Eye (tissue), 1 donor: ENCODE measurements at regions not wholly inside any gene's neighbourhood (a gene's known extent, or its start where the extent isn't known, plus 50 kb on each side); places are given as distances from the start of the nearest gene placed in this dataset.

Source experiments
- DNase-seq: peaks from one replicate; pipeline ENCODE4 v3.0.0-alpha.2; 2015

- no peak for DNase-seq
These were observed 269.3 kb downstream of the POLR1F start for GRCh38 chr7:19439517-19439916.

DNA sequence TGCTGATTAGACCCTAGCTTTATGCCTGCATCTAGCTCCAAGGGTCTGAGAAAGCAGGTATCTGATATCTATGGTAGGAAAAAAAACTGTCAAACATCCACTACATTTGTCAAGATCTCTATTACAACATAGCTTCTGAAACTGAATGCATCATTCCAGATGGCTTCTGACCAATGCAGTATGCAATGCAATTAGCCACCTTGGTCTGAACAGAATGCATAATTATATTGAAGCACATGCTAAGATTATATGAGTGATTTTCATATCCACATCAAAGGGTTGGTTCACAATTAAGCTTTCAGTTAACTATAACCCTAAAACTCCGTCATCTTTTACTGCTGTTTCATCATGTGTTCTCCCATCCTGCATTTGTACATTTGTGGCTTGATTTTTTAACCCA, 271.4 kb downstream of the POLR1F start:
- no peak for DNase-seq

DNA sequence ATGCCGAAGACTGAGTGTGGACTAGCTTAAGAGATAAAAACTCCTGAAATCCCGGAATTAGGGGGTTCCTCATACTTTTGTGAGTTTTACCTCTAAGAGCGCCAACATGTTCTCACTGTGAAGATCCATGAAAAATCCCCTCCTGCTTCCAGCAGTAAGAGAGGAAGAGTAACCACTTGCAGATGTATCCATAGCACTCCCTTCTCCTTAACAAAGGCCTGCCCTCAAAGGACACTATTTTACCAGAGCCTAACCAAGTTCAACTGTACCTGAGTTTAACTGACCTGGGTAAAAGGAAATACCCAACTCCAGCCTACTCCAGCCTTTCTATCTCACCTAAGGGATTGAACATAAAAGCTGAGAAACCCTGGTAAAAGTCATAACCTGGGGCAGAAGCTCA, 280.9 kb downstream of the POLR1F start:
- no peak for DNase-seq

GRCh38 chr7:19421861-19422260, 276.6 kb upstream of the FERD3L start:
- DNase-seq: no peak

DNA sequence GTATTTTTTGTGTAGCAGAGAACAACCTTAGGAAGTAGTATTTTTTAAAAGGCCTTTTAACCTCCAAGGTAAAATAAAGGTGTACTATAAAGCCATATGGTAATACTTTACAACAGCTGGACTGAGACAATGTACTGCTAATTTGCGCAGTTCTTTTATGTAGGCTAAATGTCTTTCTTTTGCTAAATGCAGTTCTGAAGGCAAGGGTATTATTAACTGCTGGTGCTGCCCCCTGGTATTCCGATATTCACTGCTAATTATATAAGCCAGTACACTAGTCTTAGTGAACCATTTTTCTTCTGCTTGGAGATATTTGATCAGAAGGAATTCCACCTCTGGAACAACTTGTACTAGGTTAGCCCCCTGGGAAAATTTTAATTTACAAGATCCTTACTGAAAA, 272.0 kb upstream of the FERD3L start:
- DNase-seq: no peak

GRCh38 chr7:19415123-19415522, 269.9 kb upstream of the FERD3L start:
- no peak for DNase-seq

- no peak for DNase-seq
These were observed 268.3 kb upstream of the FERD3L start for GRCh38 chr7:19413443-19413965.

DNA sequence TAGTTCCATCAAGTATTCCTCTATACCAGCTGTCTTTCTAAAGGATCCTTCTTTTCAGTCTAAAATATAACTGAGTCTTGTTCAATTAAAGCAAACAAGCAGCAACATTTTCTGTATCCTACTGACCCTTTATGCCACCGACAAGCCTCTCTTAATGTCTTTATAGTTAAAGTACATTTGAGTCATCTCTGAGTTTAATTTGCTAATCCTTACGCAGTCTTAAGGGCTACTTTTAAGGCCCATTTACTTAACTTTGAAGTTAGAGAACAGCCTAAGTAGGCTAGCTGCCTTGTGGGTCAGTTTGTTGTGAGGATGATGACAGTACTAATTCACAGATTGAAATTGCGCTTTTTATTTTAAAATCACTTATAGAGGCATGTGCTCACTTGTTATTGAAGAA, 265.5 kb upstream of the FERD3L start:
- DNase-seq: no peak

- DNase-seq: no peak
These were observed 264.9 kb upstream of the FERD3L start for GRCh38 chr7:19410106-19410505.

DNA sequence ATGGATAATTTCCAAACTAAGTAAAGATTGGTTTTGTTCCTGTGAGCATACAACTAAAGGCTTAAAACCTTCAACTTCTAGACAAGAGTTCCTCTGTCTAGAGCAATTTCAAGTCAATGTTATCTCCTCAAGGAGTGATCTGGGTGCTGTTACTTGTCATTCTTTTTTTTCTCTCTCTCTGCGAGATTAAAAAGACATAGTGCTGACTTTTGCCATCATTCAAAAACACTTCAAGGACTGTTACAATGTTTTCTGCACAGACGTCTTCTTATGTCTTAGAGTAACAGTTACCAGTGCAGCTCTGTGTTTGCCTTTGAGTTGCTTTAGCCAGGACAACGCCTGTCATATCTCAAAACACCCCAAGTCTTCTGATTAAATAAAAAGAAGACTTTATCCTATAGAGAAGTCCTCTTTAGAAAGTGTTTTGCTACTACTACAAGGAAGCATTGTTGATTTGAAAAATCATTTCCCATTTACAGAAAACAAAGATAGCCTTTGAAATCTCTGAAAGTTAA, 263.5 kb upstream of the FERD3L start:
- no peak for DNase-seq

DNA sequence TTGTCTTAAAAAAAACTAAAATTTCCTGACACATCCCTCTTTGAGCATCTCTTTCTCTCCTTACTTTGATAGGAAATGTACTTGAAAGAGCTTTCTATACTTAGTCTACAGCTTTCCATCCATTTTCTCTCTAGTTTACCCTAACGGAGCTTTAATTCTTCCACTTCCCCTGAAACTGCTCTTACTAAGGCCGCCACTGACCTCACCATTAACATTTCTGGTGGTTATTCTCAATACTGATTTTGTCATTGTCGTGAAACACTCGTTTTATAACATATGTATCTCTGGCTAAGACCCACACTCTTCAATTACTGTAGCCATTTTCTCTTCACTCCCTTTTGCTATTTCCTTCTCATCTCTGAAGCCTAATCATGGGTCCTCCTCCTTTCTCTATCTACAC, 262.0 kb upstream of the FERD3L start:
- DNase-seq: no peak

GRCh38 chr7:19405541-19405940, 260.3 kb upstream of the FERD3L start:
- no peak for DNase-seq

GRCh38 chr7:19404912-19405329, 259.7 kb upstream of the FERD3L start:
- peak; percentile 28 for DNase-seq

GRCh38 chr7:19403691-19404090, 258.5 kb upstream of the FERD3L start:
- DNase-seq: no peak

DNA sequence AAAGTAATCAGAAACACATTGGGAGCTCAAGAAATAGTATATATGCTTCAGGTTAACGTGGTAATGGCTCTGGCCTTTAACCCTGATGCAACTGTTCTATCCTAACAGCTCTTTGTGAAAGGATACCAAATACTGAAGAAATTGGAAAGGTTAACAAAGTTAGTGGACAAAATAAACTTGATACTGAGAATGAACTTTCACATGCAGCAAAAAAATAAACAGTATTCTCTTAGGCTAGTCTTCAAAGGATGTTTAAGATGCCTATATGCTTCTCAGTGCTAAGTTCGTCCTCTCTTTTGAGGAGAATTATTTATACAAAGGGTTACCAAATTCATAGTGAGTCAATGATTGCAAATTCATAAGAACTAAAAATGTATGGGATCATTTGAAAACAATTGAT, 256.2 kb upstream of the FERD3L start:
- DNase-seq: no peak

GRCh38 chr7:19400758-19401254, 255.6 kb upstream of the FERD3L start:
- no peak for DNase-seq

GRCh38 chr7:19397911-19398310, 252.7 kb upstream of the FERD3L start:
- no peak for DNase-seq

DNA sequence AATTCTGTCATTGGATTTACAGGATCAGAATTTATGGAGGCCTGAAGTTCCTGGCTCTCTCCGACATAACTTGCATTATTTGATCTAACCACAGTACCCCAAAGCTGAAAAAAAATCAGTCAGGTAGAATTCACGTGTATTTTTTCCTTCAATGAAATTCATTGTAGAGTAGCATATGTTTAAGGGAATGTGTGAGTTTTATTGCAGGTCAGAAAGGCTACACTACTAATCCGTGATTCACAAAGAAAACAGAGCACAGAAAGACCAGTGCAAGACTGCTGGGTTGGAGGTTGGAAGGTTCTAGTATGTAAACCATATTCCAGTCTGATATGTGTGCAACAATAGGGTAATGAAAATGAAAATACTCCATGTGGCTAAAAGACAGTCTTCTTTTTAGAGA, 247.0 kb upstream of the FERD3L start:
- no peak for DNase-seq

DNA sequence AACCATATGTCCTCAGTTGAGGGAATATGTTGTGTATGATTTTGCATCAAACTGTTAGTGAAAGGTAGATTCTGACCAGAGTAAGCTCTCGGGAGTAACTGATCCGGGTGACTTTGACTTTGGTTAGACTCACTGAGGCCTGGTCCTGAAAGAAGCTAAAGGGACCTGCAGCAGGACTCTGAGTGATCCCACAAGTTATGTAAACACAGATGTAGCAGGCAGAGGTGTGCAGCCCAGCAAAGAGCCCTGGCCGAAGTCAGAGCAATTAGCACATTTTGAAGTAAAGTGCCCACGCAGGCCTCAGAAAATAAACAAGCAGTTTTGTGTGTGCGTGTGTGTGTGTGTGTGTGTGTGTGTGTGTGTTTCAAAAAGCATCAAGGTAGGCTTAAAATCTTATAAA, 245.6 kb upstream of the FERD3L start:
- no peak for DNase-seq

DNA sequence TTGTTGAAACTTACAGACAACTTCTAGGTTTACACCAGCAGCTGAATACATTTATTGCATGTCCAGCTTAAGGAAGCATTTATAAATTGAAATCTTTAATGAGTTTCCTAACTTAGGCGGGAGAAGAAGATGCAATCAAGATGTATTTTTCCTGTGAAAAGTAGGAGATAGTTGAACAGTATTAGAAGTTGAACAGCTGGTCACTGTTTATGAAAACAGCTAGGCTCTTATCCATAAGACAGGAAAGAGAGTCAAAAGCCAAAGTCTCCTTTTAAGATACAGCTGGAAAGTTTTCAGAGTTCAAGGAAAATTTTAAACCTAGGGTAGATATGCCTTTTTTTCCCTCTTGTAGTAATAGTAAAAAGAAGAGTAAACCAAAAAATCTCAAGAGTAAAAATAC, 236.1 kb upstream of the FERD3L start:
- DNase-seq: no peak

DNA sequence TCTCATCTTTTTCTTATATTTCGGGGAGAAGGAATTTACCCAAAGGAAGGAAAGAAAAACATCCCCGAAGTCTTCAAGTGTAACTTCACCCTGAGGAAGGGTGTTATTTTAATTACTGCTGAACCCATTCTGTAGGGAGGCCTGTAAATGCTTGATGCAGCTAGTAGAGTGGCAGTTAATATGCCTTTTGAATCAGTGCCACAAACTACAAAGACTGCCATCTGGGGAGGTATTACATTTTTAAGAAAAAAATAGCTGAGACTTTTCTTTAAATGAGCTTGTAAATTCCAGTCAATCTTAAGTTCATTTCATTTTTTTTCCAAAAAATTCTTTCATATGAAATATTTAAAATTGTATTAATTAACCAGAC, 233.1 kb upstream of the FERD3L start:
- no peak for DNase-seq

GRCh38 chr7:19377611-19378344, 232.6 kb upstream of the FERD3L start:
- DNase-seq: peak; percentile 26

DNA sequence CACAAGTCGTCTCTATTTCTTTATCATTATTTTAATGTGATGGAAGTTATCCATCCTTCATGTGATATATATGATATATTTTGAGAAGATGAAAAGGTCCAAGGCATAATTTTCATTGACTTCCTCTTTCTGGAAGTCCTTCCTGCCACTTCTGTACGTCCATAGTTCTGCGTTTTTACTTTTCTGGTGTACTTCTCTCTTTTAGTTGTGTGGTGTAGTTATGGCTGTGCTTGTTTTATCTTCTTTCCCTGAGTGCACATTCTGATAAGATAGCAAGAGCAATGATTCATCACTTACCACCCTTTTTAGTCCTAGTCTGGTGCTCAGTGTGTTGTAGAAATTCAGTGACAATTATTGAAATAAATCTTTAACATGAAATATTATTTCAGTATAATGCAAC, 231.3 kb upstream of the FERD3L start:
- DNase-seq: no peak

DNA sequence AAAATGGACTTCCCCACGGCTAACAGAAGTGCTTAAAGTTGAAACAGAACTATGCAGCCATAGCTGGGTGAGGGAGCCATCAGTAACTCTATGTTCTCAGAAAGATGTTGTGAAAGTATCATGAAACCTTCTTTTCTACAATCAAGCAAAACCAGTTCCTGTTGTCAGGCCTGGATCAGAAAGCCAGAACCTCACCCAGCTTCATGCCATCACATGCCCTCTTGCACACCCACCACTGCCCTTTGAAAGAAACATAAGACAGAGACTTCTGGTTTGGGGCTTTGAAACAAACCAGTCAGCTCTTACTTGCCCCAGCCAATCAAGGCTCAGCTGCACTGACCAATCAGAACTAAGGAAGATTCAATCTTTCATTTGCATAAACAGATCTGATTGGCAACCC, 230.8 kb upstream of the FERD3L start:
- DNase-seq: no peak

DNA sequence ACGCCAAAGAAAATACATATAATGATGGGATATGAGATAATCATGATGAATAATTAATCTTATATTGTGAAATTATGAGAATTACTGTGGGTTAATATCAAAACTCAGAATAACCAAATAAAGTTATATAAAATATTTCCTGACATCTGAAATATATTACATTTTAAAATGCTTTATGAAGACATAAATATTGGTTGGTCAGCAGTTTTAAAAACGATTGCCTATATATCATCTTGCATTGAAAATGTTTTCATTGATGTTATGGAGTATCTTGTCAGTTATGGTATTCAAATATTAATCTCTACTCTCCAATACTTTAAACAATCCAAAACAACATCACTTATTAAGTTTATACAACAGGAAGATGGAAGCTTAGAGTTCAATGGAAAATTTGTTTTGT, 228.1 kb upstream of the FERD3L start:
- DNase-seq: no peak
